A549 (cell line): ENCODE measurements at regions not wholly inside any gene's neighbourhood (a gene's known extent, or its start where the extent isn't known, plus 50 kb on each side); places are given as distances from the start of the nearest gene placed in this dataset.

Experiments used
- ATAC-seq, 2 experiments: fragments of 200-7000 bp in 1 of 2; fragments of >200 bp in 1 of 2; cut with Nextera tagmentation in 1 of 2; cut with Tn5 transposase in 1 of 2; 3 replicates each; pipeline versions ENCODE4 v1.8.0 to v1.9.1; 2018 to 2020; ENCODE audit warnings: mild to moderate bottlenecking in 1 of 2, moderate library complexity in 1 of 2
- CTCF ChIA-PET: fragments of 300-600 bp; sonication (Branson Sonifier 250); formaldehyde crosslinking; extraction: SDS; loops from one replicate; lab custom pipeline; 2021; ENCODE audit warnings: antibody characterized with exemption, inconsistent platforms; lab: Yijun Ruan, JAX
- POLR2A ChIA-PET: fragments of 350-600 bp; formaldehyde crosslinking; extraction: SDS; loops from one replicate; lab custom pipeline; 2021; ENCODE audit warnings: antibody characterized with exemption, inconsistent platforms; lab: Yijun Ruan, JAX
- DNase-seq, 2 experiments: peaks; one replicate each; pipeline versions ENCODE4 v3.0.0 to v3.0.0-alpha.2; 2011 to 2016; ENCODE audit warnings: low read depth in 1 of 2, low spot score in 1 of 2
- FAIRE-seq: peaks from 2 replicates; lab custom pipeline; 2011; peaks lifted over from hg19 to GRCh38; lab: Jason Lieb, UNC
- H3K27ac ChIP-seq, 2 experiments: fragments of >200 bp; sonication (Bioruptor Twin); formaldehyde crosslinking; 3 replicates each; pipeline ENCODE4 v1.5.1; 2016 to 2017
- H3K4me1 ChIP-seq: fragments of >200 bp; sonication (Bioruptor Twin); formaldehyde crosslinking; 3 replicates; pipeline ENCODE4 v1.6.1; 2016
- H3K4me2 ChIP-seq: fragments of >200 bp; sonication (Bioruptor Twin); formaldehyde crosslinking; 3 replicates; pipeline ENCODE4 v1.6.1; 2016
- H3K4me3 ChIP-seq: fragments of >200 bp; sonication (Bioruptor Twin); formaldehyde crosslinking; 3 replicates; pipeline ENCODE4 v1.5.1; 2016
- H3K9me3 ChIP-seq: fragments of >200 bp; sonication (Bioruptor Twin); formaldehyde crosslinking; 3 replicates; pipeline ENCODE4 v1.6.1; 2016
- BHLHE40 ChIP-seq: IDR thresholded peaks from 2 replicates; pipeline ENCODE4 v1.6.1; 2012; ENCODE audit warnings: low read depth, low read length, inconsistent platforms
- CHD4 ChIP-seq: fragments of 200-600 bp; sonication (generic); IDR thresholded peaks from 2 replicates; pipeline ENCODE4 v1.6.1; 2016; ENCODE audit warnings: antibody characterized with exemption, mild to moderate bottlenecking, borderline replicate concordance
- EHF ChIP-seq: fragments of 250-450 bp; sonication (Bioruptor Pico); IDR thresholded peaks from 2 replicates; pipeline ENCODE4 v1.5.0; 2020; ENCODE audit warnings: mild to moderate bottlenecking
- EHMT2 ChIP-seq: fragments of 200-600 bp; sonication (generic); IDR thresholded peaks from 2 replicates; pipeline ENCODE4 v1.6.1; 2016; ENCODE audit warnings: antibody characterized with exemption, low read depth, mild to moderate bottlenecking, moderate library complexity
- ELK1 ChIP-seq: fragments of 150-350 bp; IDR thresholded peaks from 2 replicates; pipeline ENCODE4 v1.6.1; 2014; ENCODE audit warnings: low read depth, mild to moderate bottlenecking, low read length
- FOSB ChIP-seq: fragments of 250-450 bp; sonication (Bioruptor Pico); IDR thresholded peaks from 2 replicates; pipeline ENCODE4 v1.5.0; 2020; ENCODE audit warnings: mild to moderate bottlenecking, moderate library complexity
- GATA3 ChIP-seq: IDR thresholded peaks from 2 replicates; pipeline ENCODE4 v1.6.1; 2012; ENCODE audit warnings: borderline replicate concordance
- HDAC2 ChIP-seq: fragments of 200-600 bp; sonication (generic); IDR thresholded peaks from 2 replicates; pipeline ENCODE4 v1.6.1; 2016
- HEYL ChIP-seq: fragments of 250-450 bp; sonication (Bioruptor Pico); IDR thresholded peaks from 2 replicates; pipeline ENCODE4 v1.8.0; 2021; ENCODE audit warnings: mild to moderate bottlenecking, moderate library complexity
- HOXA7 ChIP-seq: fragments of 250-450 bp; sonication (Bioruptor Pico); IDR thresholded peaks from 2 replicates; pipeline ENCODE4 v1.5.0; 2020; ENCODE audit warnings: mild to moderate bottlenecking, moderate library complexity
- HOXB13 ChIP-seq: fragments of 250-450 bp; sonication (Bioruptor Pico); IDR thresholded peaks from 2 replicates; pipeline ENCODE4 v1.5.0; 2020; ENCODE audit warnings: low read depth, mild to moderate bottlenecking, moderate library complexity
- MAFK ChIP-seq: fragments of 450-650 bp; IDR thresholded peaks from 2 replicates; pipeline ENCODE4 v1.6.1; 2014; ENCODE audit not compliant: partially characterized antibody
- NPAS2 ChIP-seq: fragments of 250-450 bp; sonication (Bioruptor Pico); IDR thresholded peaks from 2 replicates; pipeline ENCODE4 v1.8.0; 2022; ENCODE audit warnings: mild to moderate bottlenecking, moderate library complexity, borderline replicate concordance
- POLR2A ChIP-seq: IDR thresholded peaks from 2 replicates; pipeline ENCODE4 v1.6.1; 2012; ENCODE audit warnings: mild to moderate bottlenecking, low read length
- POLR2AphosphoS2 ChIP-seq: conservative IDR thresholded peaks from 2 replicates; pipeline ENCODE4 v1.6.1; 2012; ENCODE audit warnings: low read length, improper control_type of control experiment, inconsistent platforms
- REST ChIP-seq: fragments of 200-600 bp; sonication (generic); IDR thresholded peaks from 2 replicates; pipeline ENCODE4 v1.6.1; 2016; ENCODE audit warnings: antibody characterized with exemption, mild to moderate bottlenecking, moderate library complexity
- RNF2 ChIP-seq: fragments of 200-600 bp; sonication (generic); IDR thresholded peaks from 2 replicates; pipeline ENCODE4 v1.6.1; 2016; ENCODE audit warnings: low read depth, mild to moderate bottlenecking, antibody characterized with exemption, moderate library complexity, borderline replicate concordance
- ZC3H11A ChIP-seq: fragments of 450-650 bp; IDR thresholded peaks from 2 replicates; pipeline ENCODE4 v1.6.1; 2014; ENCODE audit warnings: antibody characterized with exemption, mild to moderate bottlenecking
- ZNF302 ChIP-seq: fragments of 250-450 bp; sonication (Bioruptor Pico); IDR thresholded peaks from 2 replicates; pipeline ENCODE4 v1.9.0; 2021; ENCODE audit warnings: inconsistent platforms, mild to moderate bottlenecking, moderate library complexity
- WGBS: methylation state at CpG from one replicate; pipeline ENCODE4 v1.1.6; 2017; ENCODE audit errors: missing lambda C conversion rate; 5-methylcytosine and 5-hydroxymethylcytosine counted together
- TF ChIP-seq, protein P1 (sequence below): fragments of 250-450 bp; sonication (Bioruptor Pico); IDR thresholded peaks from 2 replicates; pipeline ENCODE4 v1.5.0; 2020; ENCODE audit warnings: low read depth, mild to moderate bottlenecking, moderate library complexity
- TF ChIP-seq, protein P2 (sequence below): fragments of 250-450 bp; sonication (Bioruptor Pico); IDR thresholded peaks from 2 replicates; pipeline ENCODE4 v1.5.0; 2021; ENCODE audit warnings: mild to moderate bottlenecking, moderate library complexity, borderline replicate concordance

- TF ChIP-seq REST, result no peak
- no peak for TF ChIP-seq HOXA7 (CRISPR knock-in tag)
- TF ChIP-seq EHMT2, result no peak
- no peak for TF ChIP-seq ZNF302 (CRISPR knock-in tag)
- TF ChIP-seq GATA3, result no peak
- no peak for TF ChIP-seq HEYL (CRISPR knock-in tag)
- TF ChIP-seq, protein P1, sequence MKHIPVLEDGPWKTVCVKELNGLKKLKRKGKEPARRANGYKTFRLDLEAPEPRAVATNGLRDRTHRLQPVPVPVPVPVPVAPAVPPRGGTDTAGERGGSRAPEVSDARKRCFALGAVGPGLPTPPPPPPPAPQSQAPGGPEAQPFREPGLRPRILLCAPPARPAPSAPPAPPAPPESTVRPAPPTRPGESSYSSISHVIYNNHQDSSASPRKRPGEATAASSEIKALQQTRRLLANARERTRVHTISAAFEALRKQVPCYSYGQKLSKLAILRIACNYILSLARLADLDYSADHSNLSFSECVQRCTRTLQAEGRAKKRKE (CRISPR knock-in tag), result no peak
- TF ChIP-seq BHLHE40, result no peak
- TF ChIP-seq EHF (CRISPR knock-in tag), result no peak
- no peak for TF ChIP-seq POLR2AphosphoS2
- no peak for TF ChIP-seq CHD4
- TF ChIP-seq ELK1, result no peak
- no peak for TF ChIP-seq MAFK
- TF ChIP-seq ZC3H11A, result no peak
- no peak for TF ChIP-seq POLR2A
- TF ChIP-seq NPAS2, result no peak
- Histone ChIP-seq H3K27ac (no peak overlapping the region), H3K4me3 (no peak overlapping the region), H3K4me1 (peaks cover 2% of the 10 kb centered on the region; the same call in 1 of the 3 replicates), H3K9me3 (peaks cover 5% of the 10 kb centered on the region; the same call in 1 of the 3 replicates), H3K4me2 (no peak overlapping the region)
- POLR2A ChIA-PET, result no interaction called here
- no peak for ATAC-seq
- no peak for FAIRE-seq
- CTCF ChIA-PET, result no interaction called here
- 5% methylated on average over 3 of the region's 3 CpGs for WGBS
- DNase-seq, result no peak
Measured at GRCh38 chr1:4273243-4273642, 373.2 kb upstream of the C1orf174 start.

GRCh38 chr1:4273747-4274146 is 373.7 kb upstream of the C1orf174 start:
- H3K27ac ChIP-seq, result no peak overlapping the region
- H3K4me2 ChIP-seq, result no peak overlapping the region
- FAIRE-seq (no peak), DNase-seq (no peak), ATAC-seq (no peak)
- CTCF ChIA-PET, result no interaction called here
- POLR2A ChIA-PET, result no interaction called here
- no peak overlapping the region for H3K4me3 ChIP-seq
- peaks cover 5% of the 10 kb centered on the region; the same call in 1 of the 3 replicates for H3K9me3 ChIP-seq
- no peak for TF ChIP-seq FOSB (CRISPR knock-in tag)
- no peak for TF ChIP-seq RNF2
- no peak for TF ChIP-seq HOXB13 (CRISPR knock-in tag)
- WGBS, result 15% methylated on average over 5 of the region's 5 CpGs
- H3K4me1 ChIP-seq, result no peaks in the 10 kb centered on the region

DNA sequence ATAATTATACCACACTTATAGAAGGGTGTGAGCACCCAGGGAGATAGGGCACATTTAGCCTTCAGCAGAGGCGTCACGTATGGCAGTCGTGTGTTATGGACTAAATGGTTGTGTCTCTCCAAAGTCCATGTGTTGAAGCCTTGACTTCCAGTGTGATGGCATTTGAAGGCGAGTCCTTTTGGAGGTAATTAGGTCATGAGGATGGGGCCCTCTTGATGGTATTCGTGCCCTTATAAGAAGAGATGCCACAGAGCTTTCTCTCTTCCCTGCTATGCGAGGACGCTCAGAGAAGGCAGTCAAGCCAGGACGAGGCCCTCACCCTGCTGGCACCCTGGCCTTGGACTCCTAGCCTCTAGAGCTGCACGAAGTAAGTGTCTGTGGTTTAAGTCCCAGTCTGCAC is 375.0 kb upstream of the C1orf174 start:
- Histone ChIP-seq H3K4me2 (no peak overlapping the region), H3K27ac (no peak overlapping the region), H3K9me3 (peaks cover 5% of the 10 kb centered on the region; the same call in 1 of the 3 replicates), H3K4me1 (no peaks in the 10 kb centered on the region), H3K4me3 (no peak overlapping the region)
- DNase-seq (no peak), FAIRE-seq (no peak), ATAC-seq (no peak)
- POLR2A ChIA-PET, result no interaction called here
- TF ChIP-seq, protein P2, sequence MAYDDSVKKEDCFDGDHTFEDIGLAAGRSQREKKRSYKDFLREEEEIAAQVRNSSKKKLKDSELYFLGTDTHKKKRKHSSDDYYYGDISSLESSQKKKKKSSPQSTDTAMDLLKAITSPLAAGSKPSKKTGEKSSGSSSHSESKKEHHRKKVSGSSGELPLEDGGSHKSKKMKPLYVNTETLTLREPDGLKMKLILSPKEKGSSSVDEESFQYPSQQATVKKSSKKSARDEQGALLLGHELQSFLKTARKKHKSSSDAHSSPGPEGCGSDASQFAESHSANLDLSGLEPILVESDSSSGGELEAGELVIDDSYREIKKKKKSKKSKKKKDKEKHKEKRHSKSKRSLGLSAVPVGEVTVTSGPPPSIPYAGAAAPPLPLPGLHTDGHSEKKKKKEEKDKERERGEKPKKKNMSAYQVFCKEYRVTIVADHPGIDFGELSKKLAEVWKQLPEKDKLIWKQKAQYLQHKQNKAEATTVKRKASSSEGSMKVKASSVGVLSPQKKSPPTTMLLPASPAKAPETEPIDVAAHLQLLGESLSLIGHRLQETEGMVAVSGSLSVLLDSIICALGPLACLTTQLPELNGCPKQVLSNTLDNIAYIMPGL (CRISPR knock-in tag), result no peak
- TF ChIP-seq HDAC2, result no peak
- 19% methylated on average over 9 of the region's 9 CpGs for WGBS
- CTCF ChIA-PET, result no interaction called here
